Tibial nerve (tissue), 4 donors: ENCODE measurements at regions not wholly inside any gene's neighbourhood (a gene's known extent, or its start where the extent isn't known, plus 50 kb on each side); places are given as distances from the start of the nearest gene placed in this dataset.

Source experiments
- EP300 ChIP-seq, 2 donors: sonication (generic); formaldehyde crosslinking; IDR thresholded peaks; one replicate each; pipeline ENCODE4 v1.6.1; 2017; ENCODE audit warnings: antibody characterized with exemption in 2 of 2, mild to moderate bottlenecking in 1 of 2
- TF ChIP-seq, protein P1 (sequence below), 5 experiments: fragments of 200-600 bp in 3 of 5; fragments of 450-650 bp in 2 of 5; sonication (generic) in 3 of 5; IDR thresholded peaks; one replicate each; pipeline ENCODE4 v1.5.1; 2016 to 2019; ENCODE audit warnings: antibody characterized with exemption in 5 of 5, mild to moderate bottlenecking in 3 of 5, moderate library complexity in 2 of 5

DNA sequence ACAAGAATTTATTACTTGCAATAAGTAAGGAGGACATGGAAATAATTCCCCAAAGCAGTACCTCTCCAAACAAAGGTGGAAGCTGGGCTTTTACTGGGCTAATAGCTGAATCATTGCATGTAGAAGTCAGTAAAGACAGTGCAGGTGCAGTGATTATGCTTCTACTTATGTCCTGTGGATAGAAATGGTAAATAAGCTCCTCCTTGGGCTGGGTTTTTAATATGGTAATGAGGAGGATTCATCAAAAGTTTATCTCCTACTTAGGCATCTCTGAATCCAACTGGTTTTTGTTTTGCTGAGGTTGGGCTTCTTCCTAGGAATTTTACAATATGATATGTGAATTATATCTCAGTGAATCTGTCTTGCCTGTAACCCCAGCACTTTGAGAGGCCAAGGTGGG, 297.4 kb upstream of the MC4R start:
- TF ChIP-seq, protein P1, sequence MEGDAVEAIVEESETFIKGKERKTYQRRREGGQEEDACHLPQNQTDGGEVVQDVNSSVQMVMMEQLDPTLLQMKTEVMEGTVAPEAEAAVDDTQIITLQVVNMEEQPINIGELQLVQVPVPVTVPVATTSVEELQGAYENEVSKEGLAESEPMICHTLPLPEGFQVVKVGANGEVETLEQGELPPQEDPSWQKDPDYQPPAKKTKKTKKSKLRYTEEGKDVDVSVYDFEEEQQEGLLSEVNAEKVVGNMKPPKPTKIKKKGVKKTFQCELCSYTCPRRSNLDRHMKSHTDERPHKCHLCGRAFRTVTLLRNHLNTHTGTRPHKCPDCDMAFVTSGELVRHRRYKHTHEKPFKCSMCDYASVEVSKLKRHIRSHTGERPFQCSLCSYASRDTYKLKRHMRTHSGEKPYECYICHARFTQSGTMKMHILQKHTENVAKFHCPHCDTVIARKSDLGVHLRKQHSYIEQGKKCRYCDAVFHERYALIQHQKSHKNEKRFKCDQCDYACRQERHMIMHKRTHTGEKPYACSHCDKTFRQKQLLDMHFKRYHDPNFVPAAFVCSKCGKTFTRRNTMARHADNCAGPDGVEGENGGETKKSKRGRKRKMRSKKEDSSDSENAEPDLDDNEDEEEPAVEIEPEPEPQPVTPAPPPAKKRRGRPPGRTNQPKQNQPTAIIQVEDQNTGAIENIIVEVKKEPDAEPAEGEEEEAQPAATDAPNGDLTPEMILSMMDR (IDR thresholded peaks at IDR 0.05), result no peak
- TF ChIP-seq EP300 (IDR thresholded peaks at IDR 0.05), result no peak
